GM12878 (cell line): ENCODE measurements at regions not wholly inside any gene's neighbourhood (a gene's known extent, or its start where the extent isn't known, plus 50 kb on each side); places are given as distances from the start of the nearest gene placed in this dataset.

ENCODE experiments used
- ATAC-seq: fragments of 200-7000 bp; cut with Tn5 transposase; 3 replicates; pipeline ENCODE4 v1.9.1; 2020; ENCODE audit warnings: mild to moderate bottlenecking, moderate library complexity
- BruUV-seq: library from RNA; stranded (reverse); fragments of 400-500 nt; replicated peaks from 2 replicates; lab custom pipeline; 2021; lab: Mats Ljungman, UMichigan
- CTCF ChIA-PET: fragments of 300-600 bp; sonication (Branson Sonifier 250); formaldehyde crosslinking; extraction: SDS; loops from one replicate; lab custom pipeline; 2021; ENCODE audit warnings: inconsistent platforms; lab: Yijun Ruan, JAX
- POLR2A ChIA-PET: fragments of 350-600 bp; formaldehyde crosslinking; extraction: SDS; loops from one replicate; lab custom pipeline; 2021; ENCODE audit warnings: inconsistent platforms; lab: Charles Lee
- RAD21 ChIA-PET: fragments of 300-600 bp; sonication (Branson Sonifier 250); formaldehyde crosslinking; loops from one replicate; lab custom pipeline; 2023; ENCODE audit warnings: antibody characterized with exemption; ENCODE audit not compliant: unreplicated experiment; lab: Charles Lee
- SMC1A ChIA-PET: fragments of 300-600 bp; sonication (Branson Sonifier 250); formaldehyde crosslinking; loops from one replicate; lab custom pipeline; 2023; ENCODE audit not compliant: unreplicated experiment, uncharacterized antibody; lab: Charles Lee
- DNase-seq: peaks from one replicate; pipeline ENCODE4 v3.0.0-alpha.2; 2011; ENCODE audit warnings: low read depth, low spot score
- FAIRE-seq: peaks from 3 replicates; lab custom pipeline; 2011; peaks lifted over from hg19 to GRCh38; lab: Jason Lieb, UNC
- H2AFZ ChIP-seq: 2 replicates; pipeline ENCODE4 v1.6.0; 2011; ENCODE audit warnings: low read depth, low read length, control low read depth; ENCODE audit not compliant: control insufficient read depth
- H3K27ac ChIP-seq: 2 replicates; pipeline ENCODE4 v1.5.1; 2011; ENCODE audit warnings: control low read depth; ENCODE audit not compliant: control insufficient read depth, insufficient read depth
- H3K27me3 ChIP-seq, 2 experiments: replicated peaks in 1 of 2; 2 replicates each; pipeline versions ENCODE4 v1.6.0 to v1.6.1; 2011; ENCODE audit warnings: low read length in 1 of 2; ENCODE audit not compliant: control insufficient read depth in 2 of 2, insufficient read depth in 2 of 2
- H3K36me3 ChIP-seq, 2 experiments: 2 replicates each; pipeline ENCODE4 v1.5.1; 2011; ENCODE audit warnings: low read length in 1 of 2; ENCODE audit not compliant: control insufficient read depth in 2 of 2, insufficient read depth in 2 of 2
- H3K4me1 ChIP-seq: 2 replicates; pipeline ENCODE4 v1.6.1; 2011; ENCODE audit warnings: mild to moderate bottlenecking, low read length, moderate library complexity, mixed read lengths; ENCODE audit not compliant: control insufficient read depth, insufficient read depth
- H3K4me2 ChIP-seq: 2 replicates; pipeline ENCODE4 v1.6.0; 2011; ENCODE audit warnings: control low read depth; ENCODE audit not compliant: control insufficient read depth, insufficient read depth
- H3K4me3 ChIP-seq: fragments of 200-600 bp; sonication (generic); 2 replicates; pipeline ENCODE4 v1.5.1; 2016
- H3K79me2 ChIP-seq: 2 replicates; pipeline ENCODE4 v1.6.0; 2011; ENCODE audit warnings: low read length; ENCODE audit not compliant: control insufficient read depth, insufficient read depth
- H3K9ac ChIP-seq: 2 replicates; pipeline ENCODE4 v1.8.0; 2011; ENCODE audit warnings: low read length, control low read depth, mixed read lengths; ENCODE audit not compliant: control insufficient read depth, insufficient read depth
- H3K9me3 ChIP-seq: replicated peaks from 3 replicates; pipeline ENCODE4 v1.5.1; 2011; ENCODE audit warnings: mild to moderate bottlenecking, low read length; ENCODE audit not compliant: control insufficient read depth, insufficient read depth
- H4K20me1 ChIP-seq: 2 replicates; pipeline ENCODE4 v1.6.0; 2011; ENCODE audit not compliant: control insufficient read depth, insufficient read depth
- BACH1 ChIP-seq: fragments of 450-650 bp; IDR thresholded peaks from 2 replicates; pipeline ENCODE4 v1.6.1; 2017; ENCODE audit warnings: mild to moderate bottlenecking, borderline replicate concordance
- BHLHE40 ChIP-seq, 2 experiments: fragments of 450-650 bp in 1 of 2; IDR thresholded peaks; 2 replicates each; pipeline ENCODE4 v1.6.1; 2011 to 2017; ENCODE audit warnings: low read depth in 2 of 2, borderline replicate concordance in 1 of 2, improper control_type of control experiment in 1 of 2, low read length in 1 of 2, mild to moderate bottlenecking in 1 of 2
- CREB1 ChIP-seq: IDR thresholded peaks from 2 replicates; pipeline ENCODE4 v1.6.1; 2012; ENCODE audit warnings: low read depth, mild to moderate bottlenecking, inconsistent platforms
- FOXM1 ChIP-seq: IDR thresholded peaks from 2 replicates; pipeline ENCODE4 v1.6.1; 2012; ENCODE audit warnings: low read depth, mild to moderate bottlenecking, inconsistent platforms, low read length, moderate library complexity
- GATAD2B ChIP-seq: fragments of 450-650 bp; conservative IDR thresholded peaks from 2 replicates; pipeline ENCODE4 v1.6.1; 2017; ENCODE audit warnings: low read depth, mild to moderate bottlenecking, moderate library complexity
- IRF4 ChIP-seq: IDR thresholded peaks from 2 replicates; pipeline ENCODE4 v1.6.1; 2011; ENCODE audit warnings: low read depth, low read length
- NFIC ChIP-seq: IDR thresholded peaks from 2 replicates; pipeline ENCODE4 v1.6.1; 2012; ENCODE audit warnings: low read depth, mild to moderate bottlenecking, inconsistent platforms, low read length, moderate library complexity
- NFYB ChIP-seq: IDR thresholded peaks from 2 replicates; pipeline ENCODE4 v1.6.1; 2011; ENCODE audit warnings: low read depth, mild to moderate bottlenecking, low read length, improper control_type of control experiment, moderate library complexity; ENCODE audit not compliant: insufficient read depth
- PAX8 ChIP-seq: fragments of 450-650 bp; IDR thresholded peaks from 2 replicates; pipeline ENCODE4 v1.6.1; 2017; ENCODE audit warnings: mild to moderate bottlenecking, moderate library complexity
- PBX3 ChIP-seq: IDR thresholded peaks from 2 replicates; pipeline ENCODE4 v1.6.1; 2011; ENCODE audit warnings: mild to moderate bottlenecking, low read depth, low read length, moderate library complexity; ENCODE audit not compliant: insufficient replicate concordance
- RFX5 ChIP-seq: IDR thresholded peaks from 2 replicates; pipeline ENCODE4 v1.6.1; 2011; ENCODE audit warnings: low read depth, low read length, improper control_type of control experiment
- SIX5 ChIP-seq: IDR thresholded peaks from 2 replicates; pipeline ENCODE4 v1.6.1; 2011; ENCODE audit warnings: mild to moderate bottlenecking, low read depth, low read length, moderate library complexity; ENCODE audit not compliant: severe bottlenecking
- SPI1 ChIP-seq: IDR thresholded peaks from 2 replicates; pipeline ENCODE4 v1.6.1; 2011; ENCODE audit warnings: low read depth, mild to moderate bottlenecking, low read length, moderate library complexity, borderline replicate concordance; ENCODE audit not compliant: insufficient read depth
- ZBTB4 ChIP-seq: fragments of 450-650 bp; formaldehyde crosslinking; IDR thresholded peaks from 2 replicates; pipeline ENCODE4 v1.4.0; 2022; ENCODE audit warnings: mild to moderate bottlenecking, moderate library complexity
- ZNF217 ChIP-seq: fragments of 450-650 bp; IDR thresholded peaks from 2 replicates; pipeline ENCODE4 v1.6.1; 2017; ENCODE audit warnings: antibody characterized with exemption, mild to moderate bottlenecking
- WGBS: methylation state at CpG from one replicate; pipeline ENCODE4 v1.1.6; 2016; ENCODE audit warnings: low lambda C conversion rate; ENCODE audit not compliant: insufficient replicate concordance, insufficient coverage; ENCODE audit errors: missing lambda C conversion rate; 5-methylcytosine and 5-hydroxymethylcytosine counted together
- in situ Hi-C: fragments of 300-500 bp; cut with MboI; formaldehyde crosslinking; loops from 9 replicates; pipeline ENCODE4 v1.14.3; 2018; ENCODE audit warnings: mixed read lengths
- intact Hi-C: fragments of 100-400 bp; cut with micrococcal nuclease; formaldehyde crosslinking; loops from one replicate; pipeline ENCODE4 v1.14.2; 2022; ENCODE audit not compliant: unreplicated experiment
- TF ChIP-seq, protein P1 (sequence below): fragments of 450-650 bp; IDR thresholded peaks from 2 replicates; pipeline ENCODE4 v1.6.1; 2018; ENCODE audit warnings: borderline replicate concordance, mild to moderate bottlenecking; ENCODE audit not compliant: partially characterized antibody
- TF ChIP-seq, protein P2 (sequence below): IDR thresholded peaks from 2 replicates; pipeline ENCODE4 v1.6.1; 2011; ENCODE audit warnings: low read depth, low read length, improper control_type of control experiment, borderline replicate concordance

DNA sequence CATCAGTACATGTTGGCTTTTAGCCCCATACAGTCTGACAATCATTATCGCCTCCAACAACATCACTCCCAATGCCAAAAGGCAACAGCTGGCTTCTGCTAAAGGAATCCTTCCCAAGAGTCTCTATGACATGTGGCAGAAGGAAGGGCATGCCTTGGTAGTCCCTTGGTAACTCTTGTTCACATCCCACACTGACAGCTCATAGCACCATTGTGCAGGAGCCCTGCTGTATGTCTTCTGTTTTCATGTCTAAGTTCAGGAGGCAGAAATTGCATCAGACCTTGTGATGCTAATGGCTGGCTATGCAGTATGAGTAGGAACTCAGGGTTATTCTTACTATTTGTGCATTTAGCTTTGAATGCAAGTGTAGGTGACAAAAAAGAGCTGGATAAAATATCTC lies 392.1 kb downstream of the PTH2R start:
- Histone ChIP-seq H3K36me3 (no peaks in the 10 kb centered on the region), H4K20me1 (no peaks in the 10 kb centered on the region), H3K9me3 (no peaks in the 10 kb centered on the region), H2AFZ (no peak overlapping the region), H3K27me3 (no peaks in the 10 kb centered on the region), H3K4me1 (no peaks in the 10 kb centered on the region), H3K4me2 (no peak overlapping the region), H3K9ac (no peak overlapping the region), H3K27ac (no peak overlapping the region), H3K4me3 (no peak overlapping the region), H3K79me2 (no peaks in the 10 kb centered on the region)
- intact Hi-C loops = no loop called here
- DNase-seq = no peak
- no peak for FAIRE-seq
- BruUV-seq = no TSS peak
- ChIA-PET POLR2A (no interaction called here), CTCF (interaction anchor here (2.2 kb wide), 1 partner anchor 22 kb away, joined by 6 read pairs; no protein-coding TSS in a partner anchor), RAD21 (no interaction called here), SMC1A (interaction anchor here (1.1 kb wide), 1 partner anchor 22 kb away, joined by 3 read pairs; no protein-coding TSS in a partner anchor)
- ATAC-seq = no peak
- 15% methylated on average over 1 of the region's 1 CpG for WGBS
- in situ Hi-C loops = no loop called here
- TF ChIP-seq NFYB (no peak), BHLHE40 (IDR thresholded peaks at IDR 0.05; ENCODE audit: borderline replicate concordance in 1 of 2, low read depth in 2 of 2, low read length in 1 of 2) (no peak), SIX5 (no peak), CREB1 (no peak), PAX8 (no peak), IRF4 (no peak), NFIC (no peak), FOXM1 (no peak), BACH1 (no peak), PBX3 (no peak), ZBTB4 (CRISPR knock-in tag) (no peak), ZNF217 (no peak), RFX5 (no peak), SPI1 (no peak), GATAD2B (no peak)
- TF ChIP-seq, protein P1, sequence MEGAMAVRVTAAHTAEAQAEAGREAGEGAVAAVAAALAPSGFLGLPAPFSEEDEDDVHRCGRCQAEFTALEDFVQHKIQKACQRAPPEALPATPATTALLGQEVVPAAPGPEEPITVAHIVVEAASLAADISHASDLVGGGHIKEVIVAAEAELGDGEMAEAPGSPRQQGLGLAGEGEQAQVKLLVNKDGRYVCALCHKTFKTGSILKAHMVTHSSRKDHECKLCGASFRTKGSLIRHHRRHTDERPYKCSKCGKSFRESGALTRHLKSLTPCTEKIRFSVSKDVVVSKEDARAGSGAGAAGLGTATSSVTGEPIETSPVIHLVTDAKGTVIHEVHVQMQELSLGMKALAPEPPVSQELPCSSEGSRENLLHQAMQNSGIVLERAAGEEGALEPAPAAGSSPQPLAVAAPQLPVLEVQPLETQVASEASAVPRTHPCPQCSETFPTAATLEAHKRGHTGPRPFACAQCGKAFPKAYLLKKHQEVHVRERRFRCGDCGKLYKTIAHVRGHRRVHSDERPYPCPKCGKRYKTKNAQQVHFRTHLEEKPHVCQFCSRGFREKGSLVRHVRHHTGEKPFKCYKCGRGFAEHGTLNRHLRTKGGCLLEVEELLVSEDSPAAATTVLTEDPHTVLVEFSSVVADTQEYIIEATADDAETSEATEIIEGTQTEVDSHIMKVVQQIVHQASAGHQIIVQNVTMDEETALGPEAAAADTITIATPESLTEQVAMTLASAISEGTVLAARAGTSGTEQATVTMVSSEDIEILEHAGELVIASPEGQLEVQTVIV = no peak
- TF ChIP-seq, protein P2, sequence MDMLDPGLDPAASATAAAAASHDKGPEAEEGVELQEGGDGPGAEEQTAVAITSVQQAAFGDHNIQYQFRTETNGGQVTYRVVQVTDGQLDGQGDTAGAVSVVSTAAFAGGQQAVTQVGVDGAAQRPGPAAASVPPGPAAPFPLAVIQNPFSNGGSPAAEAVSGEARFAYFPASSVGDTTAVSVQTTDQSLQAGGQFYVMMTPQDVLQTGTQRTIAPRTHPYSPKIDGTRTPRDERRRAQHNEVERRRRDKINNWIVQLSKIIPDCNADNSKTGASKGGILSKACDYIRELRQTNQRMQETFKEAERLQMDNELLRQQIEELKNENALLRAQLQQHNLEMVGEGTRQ = no peak
